ENCODE measurements at regions not wholly inside any gene's neighbourhood (a gene's known extent, or its start where the extent isn't known, plus 50 kb on each side); places are given as distances from the start of the nearest gene placed in this dataset.
"Not testable (repeated sequence)": the region's sequence is repeated elsewhere in the genome, so short reads cannot be mapped to it uniquely, and the experiment has no call there.

- ChIA-PET CTCF (interaction anchor here (0.5 kb wide), 1 partner anchor 182 kb away, joined by 4 read pairs; no protein-coding TSS in a partner anchor), POLR2A (no interaction called here)
- TF ChIP-seq LEF1 (IDR thresholded peaks at IDR 0.05; ENCODE audit: borderline replicate concordance) (no peak), FOXA1 (IDR thresholded peaks at IDR 0.05) (no peak), TARDBP (IDR thresholded peaks at IDR 0.05) (no peak), ELF4 (IDR thresholded peaks at IDR 0.05) (no peak), CTBP1 (IDR thresholded peaks at IDR 0.05; ENCODE audit: borderline replicate concordance) (no peak), L3MBTL2 (conservative IDR thresholded peaks at IDR 0.05) (no peak), ZNF384 (IDR thresholded peaks at IDR 0.05) (no peak), SUZ12 (IDR thresholded peaks at IDR 0.05) (no peak)
Observed at GRCh38 chr12:18819484-18819883, 81.6 kb downstream of the CAPZA3 start.

GRCh38 chr12:18823461-18823860 lies 85.5 kb downstream of the CAPZA3 start:
- ChIA-PET POLR2A (no interaction called here), CTCF (no interaction called here)

More at GRCh38 chr12:18819484-18819883, 81.6 kb downstream of the CAPZA3 start:
- no peak for DNase-seq (ENCODE audit: extremely low spot score)

GRCh38 chr12:18824287-18824686 lies 86.4 kb downstream of the CAPZA3 start:
- TF ChIP-seq HDGF (IDR thresholded peaks at IDR 0.05; ENCODE audit: borderline replicate concordance), result no peak
- TF ChIP-seq ARNT (IDR thresholded peaks at IDR 0.05), result no peak
- no peak for TF ChIP-seq L3MBTL2 (conservative IDR thresholded peaks at IDR 0.05)
- no peak for TF ChIP-seq SP1 (IDR thresholded peaks at IDR 0.05)
- TF ChIP-seq PKNOX1 (IDR thresholded peaks at IDR 0.05), result no peak
- no peak for TF ChIP-seq LEF1 (IDR thresholded peaks at IDR 0.05; ENCODE audit: borderline replicate concordance)
- no peak for TF ChIP-seq NFRKB (IDR thresholded peaks at IDR 0.05)
- no peak for TF ChIP-seq TARDBP (IDR thresholded peaks at IDR 0.05)
- ChIA-PET CTCF (no interaction called here), POLR2A (no interaction called here)
- DNase-seq (ENCODE audit: extremely low spot score), result no peak

More at GRCh38 chr12:18823461-18823860, 85.5 kb downstream of the CAPZA3 start:
- no peak for DNase-seq (ENCODE audit: extremely low spot score)
- TF ChIP-seq L3MBTL2 (conservative IDR thresholded peaks at IDR 0.05), result no peak
- TF ChIP-seq PKNOX1 (IDR thresholded peaks at IDR 0.05), result no peak
- no peak for TF ChIP-seq CTBP1 (IDR thresholded peaks at IDR 0.05; ENCODE audit: borderline replicate concordance)
- no peak for TF ChIP-seq ARNT (IDR thresholded peaks at IDR 0.05)
- no peak for TF ChIP-seq NFRKB (IDR thresholded peaks at IDR 0.05)
- TF ChIP-seq LEF1 (IDR thresholded peaks at IDR 0.05; ENCODE audit: borderline replicate concordance), result no peak
- TF ChIP-seq SP1 (IDR thresholded peaks at IDR 0.05), result no peak
- no peak for TF ChIP-seq HDGF (IDR thresholded peaks at IDR 0.05; ENCODE audit: borderline replicate concordance)
- no peak for TF ChIP-seq ZNF384 (IDR thresholded peaks at IDR 0.05)
- no peak for TF ChIP-seq SUZ12 (IDR thresholded peaks at IDR 0.05)
- TF ChIP-seq FOXM1 (IDR thresholded peaks at IDR 0.05; ENCODE audit: borderline replicate concordance), result no peak
- TF ChIP-seq FOXA1 (IDR thresholded peaks at IDR 0.05), result no peak
- no peak for TF ChIP-seq BHLHE40 (IDR thresholded peaks at IDR 0.05; ENCODE audit: borderline replicate concordance)
- TF ChIP-seq TARDBP (IDR thresholded peaks at IDR 0.05), result no peak
- no peak for TF ChIP-seq FOXK2 (IDR thresholded peaks at IDR 0.05)
- TF ChIP-seq ELF4 (IDR thresholded peaks at IDR 0.05), result no peak

- ChIA-PET CTCF (no interaction called here), POLR2A (no interaction called here)
- TF ChIP-seq TARDBP (IDR thresholded peaks at IDR 0.05) (no peak), FOXK2 (IDR thresholded peaks at IDR 0.05) (no peak), HDGF (IDR thresholded peaks at IDR 0.05; ENCODE audit: borderline replicate concordance) (no peak), FOXM1 (IDR thresholded peaks at IDR 0.05; ENCODE audit: borderline replicate concordance) (no peak)
- no peak for DNase-seq (ENCODE audit: extremely low spot score)
Observed at GRCh38 chr12:18825138-18825537, 87.2 kb downstream of the CAPZA3 start.

GRCh38 chr12:18827913-18828312 lies 90.0 kb downstream of the CAPZA3 start:
- no peak for TF ChIP-seq BHLHE40 (IDR thresholded peaks at IDR 0.05; ENCODE audit: borderline replicate concordance)
- CTCF ChIA-PET, result no interaction called here
- DNase-seq (ENCODE audit: extremely low spot score), result no peak
- POLR2A ChIA-PET, result no interaction called here

- DNase-seq (ENCODE audit: extremely low spot score), result no peak
- CTCF ChIA-PET, result no interaction called here
- POLR2A ChIA-PET, result no interaction called here
- TF ChIP-seq PKNOX1 (IDR thresholded peaks at IDR 0.05) (no peak), ELF4 (IDR thresholded peaks at IDR 0.05) (no peak), LEF1 (IDR thresholded peaks at IDR 0.05; ENCODE audit: borderline replicate concordance) (no peak), ZNF384 (IDR thresholded peaks at IDR 0.05) (no peak), SUZ12 (IDR thresholded peaks at IDR 0.05) (no peak), L3MBTL2 (conservative IDR thresholded peaks at IDR 0.05) (no peak), FOXM1 (IDR thresholded peaks at IDR 0.05; ENCODE audit: borderline replicate concordance) (no peak), ARNT (IDR thresholded peaks at IDR 0.05) (no peak), TARDBP (IDR thresholded peaks at IDR 0.05) (no peak), FOXA1 (IDR thresholded peaks at IDR 0.05) (no peak), NFRKB (IDR thresholded peaks at IDR 0.05) (no peak), HDGF (IDR thresholded peaks at IDR 0.05; ENCODE audit: borderline replicate concordance) (no peak), SP1 (IDR thresholded peaks at IDR 0.05) (no peak), BHLHE40 (IDR thresholded peaks at IDR 0.05; ENCODE audit: borderline replicate concordance) (no peak), FOXK2 (IDR thresholded peaks at IDR 0.05) (no peak), CTBP1 (IDR thresholded peaks at IDR 0.05; ENCODE audit: borderline replicate concordance) (no peak)
Observed at GRCh38 chr12:18828483-18828882, 90.6 kb downstream of the CAPZA3 start.

- CTCF ChIA-PET, result no interaction called here
- POLR2A ChIA-PET, result no interaction called here
- DNase-seq (ENCODE audit: extremely low spot score), result no peak
- no peak for TF ChIP-seq NFRKB (IDR thresholded peaks at IDR 0.05)
- no peak for TF ChIP-seq L3MBTL2 (conservative IDR thresholded peaks at IDR 0.05)
- no peak for TF ChIP-seq ELF4 (IDR thresholded peaks at IDR 0.05)
- no peak for TF ChIP-seq FOXM1 (IDR thresholded peaks at IDR 0.05; ENCODE audit: borderline replicate concordance)
- no peak for TF ChIP-seq ARNT (IDR thresholded peaks at IDR 0.05)
- TF ChIP-seq CTBP1 (IDR thresholded peaks at IDR 0.05; ENCODE audit: borderline replicate concordance), result no peak
- TF ChIP-seq HDGF (IDR thresholded peaks at IDR 0.05; ENCODE audit: borderline replicate concordance), result no peak
- no peak for TF ChIP-seq TARDBP (IDR thresholded peaks at IDR 0.05)
Observed at GRCh38 chr12:18828987-18829386, 91.1 kb downstream of the CAPZA3 start.

- CTCF ChIA-PET, result interaction anchor here (0.6 kb wide), 1 partner anchor 402 kb away, joined by 3 read pairs; no protein-coding TSS in a partner anchor
- DNase-seq (ENCODE audit: extremely low spot score); POLR2A ChIA-PET: not testable (repeated sequence)
Observed at GRCh38 chr12:18832932-18833331, 95.0 kb downstream of the CAPZA3 start.

Measured in HEK293T (cell line).